Fibroblast of lung (primary cell): ENCODE measurements at regions not wholly inside any gene's neighbourhood (a gene's known extent, or its start where the extent isn't known, plus 50 kb on each side); places are given as distances from the start of the nearest gene placed in this dataset.

Experiments
- DNase-seq, 2 donors: peaks; one replicate each; pipeline versions ENCODE4 v3.0.0 to v3.0.0-alpha.2; 2010; ENCODE audit warnings: low read depth in 2 of 2
- H2AFZ ChIP-seq: 2 replicates; pipeline ENCODE4 v1.5.1; 2012; ENCODE audit warnings: low read length, control low read depth, inconsistent platforms
- H3K27ac ChIP-seq: 2 replicates; pipeline ENCODE4 v1.5.1; 2011; ENCODE audit warnings: low read length, control low read depth; ENCODE audit not compliant: insufficient read depth
- H3K27me3 ChIP-seq: 2 replicates; pipeline ENCODE4 v1.5.1; 2011; ENCODE audit warnings: mild to moderate bottlenecking, low read length; ENCODE audit not compliant: control insufficient read depth, insufficient read depth
- H3K36me3 ChIP-seq: 2 replicates; pipeline ENCODE4 v1.5.1; 2011; ENCODE audit warnings: low read length; ENCODE audit not compliant: control insufficient read depth, insufficient read depth
- H3K4me1 ChIP-seq: 2 replicates; pipeline ENCODE4 v1.5.1; 2011; ENCODE audit warnings: low read length; ENCODE audit not compliant: control insufficient read depth, insufficient read depth; ENCODE audit errors: extremely low read depth
- H3K4me2 ChIP-seq: 2 replicates; pipeline ENCODE4 v1.5.1; 2011; ENCODE audit warnings: low read length, control low read depth; ENCODE audit not compliant: insufficient read depth; ENCODE audit errors: extremely low read depth
- H3K4me3 ChIP-seq, 4 experiments: fragments of 200-600 bp in 1 of 4; sonication (generic) in 1 of 4; replicated peaks in 1 of 4; 2 replicates each; pipeline ENCODE4 v1.5.1; 2011 to 2016; ENCODE audit warnings: low read length in 4 of 4, low read depth in 3 of 4, mild to moderate bottlenecking in 3 of 4, control low read depth in 2 of 4, inconsistent platforms in 1 of 4, mixed read lengths in 1 of 4; ENCODE audit not compliant: insufficient read depth in 1 of 4; ENCODE audit errors: control extremely low read depth in 1 of 4
- H3K79me2 ChIP-seq: 2 replicates; pipeline ENCODE4 v1.5.1; 2012; ENCODE audit warnings: mild to moderate bottlenecking, low read length, inconsistent platforms; ENCODE audit not compliant: control insufficient read depth, insufficient read depth
- H3K9ac ChIP-seq: 2 replicates; pipeline ENCODE4 v1.5.1; 2011; ENCODE audit warnings: mild to moderate bottlenecking, low read length, control low read depth; ENCODE audit not compliant: insufficient read depth
- H3K9me3 ChIP-seq: 2 replicates; pipeline ENCODE4 v1.5.1; 2012; ENCODE audit warnings: low read depth, low read length; ENCODE audit not compliant: control insufficient read depth, insufficient read depth
- H4K20me1 ChIP-seq: 2 replicates; pipeline ENCODE4 v1.5.1; 2011; ENCODE audit warnings: low read length; ENCODE audit not compliant: control insufficient read depth, insufficient read depth; ENCODE audit errors: extremely low read depth
- CTCF ChIP-seq, 2 donors: IDR thresholded peaks in 1 of 2; conservative IDR thresholded peaks in 1 of 2; 1 replicate in 1 of 2; 2 replicates in 1 of 2; pipeline ENCODE4 v1.5.1; 2011 to 2012; ENCODE audit warnings: low read length in 2 of 2, control low read depth in 1 of 2, inconsistent platforms in 1 of 2, low read depth in 1 of 2, mild to moderate bottlenecking in 1 of 2
- EZH2 ChIP-seq: IDR thresholded peaks from 2 replicates; pipeline ENCODE4 v1.5.1; 2012; ENCODE audit warnings: low read length, control low read depth, mild to moderate bottlenecking; ENCODE audit errors: missing control alignments

DNA sequence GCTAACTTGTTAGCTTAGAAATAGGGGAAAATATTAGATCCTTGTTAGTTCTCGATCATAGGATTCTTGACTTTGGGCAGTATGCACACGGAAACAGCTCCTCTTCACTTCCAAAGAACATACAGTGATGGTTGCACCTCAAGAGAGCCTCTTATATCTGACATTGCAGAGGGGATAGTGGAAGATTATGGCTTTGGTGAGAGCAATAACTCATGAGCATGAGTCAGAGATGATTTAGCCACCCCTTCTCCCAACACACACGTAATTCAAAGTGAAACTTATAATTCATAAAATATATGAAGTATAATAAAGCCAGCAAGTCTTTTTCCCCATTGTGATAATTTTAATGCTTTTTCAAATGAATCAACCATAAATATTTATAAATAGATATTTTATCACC is 683.7 kb downstream of the POM121L12 start:
- Histone ChIP-seq H4K20me1 (no peaks in the 10 kb centered on the region), H3K36me3 (no peaks in the 10 kb centered on the region), H3K4me3 (no peak overlapping the region), H3K27me3 (no peaks in the 10 kb centered on the region), H3K4me2 (no peak overlapping the region), H2AFZ (no peak overlapping the region), H3K27ac (no peak overlapping the region), H3K4me1 (no peaks in the 10 kb centered on the region), H3K79me2 (no peaks in the 10 kb centered on the region), H3K9ac (no peak overlapping the region), H3K9me3 (no peaks in the 10 kb centered on the region)
- TF ChIP-seq EZH2 (no peak), CTCF (conservative IDR thresholded peaks at IDR 0.05 in 1 of 2, IDR thresholded peaks at IDR 0.05 in 1 of 2; ENCODE audit: low read depth in 1 of 2, low read length in 2 of 2) (no peak)
- DNase-seq: no peak

DNA sequence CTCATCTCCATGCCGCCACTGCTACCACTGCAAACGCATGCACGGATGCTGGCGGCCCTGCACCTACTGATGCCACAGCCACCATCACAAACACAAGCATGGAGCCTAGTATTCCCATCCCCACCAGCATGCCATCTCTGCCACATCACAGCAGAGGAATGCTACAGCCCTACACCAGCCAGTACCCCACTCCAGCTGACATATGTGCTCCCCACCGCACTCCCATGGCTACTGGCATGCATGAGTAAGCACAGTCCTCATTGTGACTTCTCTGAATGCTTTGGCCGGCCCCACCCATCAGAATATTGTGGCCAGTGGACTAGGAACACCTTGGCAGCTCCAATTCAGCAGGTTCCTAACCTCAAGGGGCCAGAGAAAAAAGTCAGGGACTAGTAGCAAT is 705.5 kb downstream of the POM121L12 start:
- TF ChIP-seq CTCF (conservative IDR thresholded peaks at IDR 0.05 in 1 of 2, IDR thresholded peaks at IDR 0.05 in 1 of 2; ENCODE audit: low read depth in 1 of 2, low read length in 2 of 2): no peak
- no peak for TF ChIP-seq EZH2
- H3K4me3 ChIP-seq: no peak overlapping the region
- no peaks in the 10 kb centered on the region for H3K36me3 ChIP-seq
- no peaks in the 10 kb centered on the region for H3K9me3 ChIP-seq
- H2AFZ ChIP-seq: no peak overlapping the region
- H3K4me1 ChIP-seq: no peaks in the 10 kb centered on the region
- H4K20me1 ChIP-seq: no peaks in the 10 kb centered on the region
- H3K27ac ChIP-seq: no peak overlapping the region
- no peak overlapping the region for H3K9ac ChIP-seq
- no peak for DNase-seq
- no peaks in the 10 kb centered on the region for H3K79me2 ChIP-seq
- H3K27me3 ChIP-seq: no peaks in the 10 kb centered on the region
- no peak overlapping the region for H3K4me2 ChIP-seq

DNA sequence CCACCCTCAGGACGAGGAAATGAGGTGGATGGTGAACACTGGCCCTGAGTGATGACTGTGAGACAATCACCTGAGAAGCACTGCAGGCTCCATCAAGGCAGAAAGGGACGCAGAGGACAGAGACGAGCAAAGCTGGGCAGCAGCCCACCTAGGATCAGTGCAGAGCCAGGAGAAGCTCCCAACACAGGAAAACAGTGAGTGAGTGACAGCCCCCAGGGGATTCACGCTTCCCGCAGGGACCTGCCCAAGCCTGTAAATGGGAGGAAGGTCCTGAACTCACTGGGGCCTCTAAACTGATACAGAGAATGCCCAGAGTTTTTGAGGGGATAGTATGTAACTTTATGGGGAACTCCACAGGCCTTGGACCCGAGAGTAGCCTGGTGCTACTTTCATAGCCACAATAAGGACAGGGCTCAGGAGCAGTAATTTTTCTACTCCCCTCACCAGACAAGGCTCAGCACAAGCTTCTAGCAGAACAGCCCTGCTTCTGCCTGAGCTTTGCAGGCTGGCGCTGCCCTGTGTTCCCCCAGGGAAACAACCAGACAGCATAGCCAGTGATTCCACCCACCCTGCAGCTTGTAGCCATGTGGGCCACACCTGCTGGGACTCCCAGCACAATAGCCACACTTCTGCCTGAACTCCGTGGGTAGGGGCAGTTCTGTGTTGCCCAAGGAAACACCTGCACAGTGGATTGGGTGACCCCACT is 708.4 kb downstream of the POM121L12 start:
- H3K4me1 ChIP-seq: no peaks in the 10 kb centered on the region
- H3K9me3 ChIP-seq: no peaks in the 10 kb centered on the region
- DNase-seq: no peak

More for the DNA sequence above, 708.4 kb downstream of the POM121L12 start:
- H3K4me2 ChIP-seq: no peak overlapping the region
- H3K4me3 ChIP-seq: no peak overlapping the region
- no peaks in the 10 kb centered on the region for H3K79me2 ChIP-seq
- H3K27me3 ChIP-seq: no peaks in the 10 kb centered on the region
- TF ChIP-seq CTCF (conservative IDR thresholded peaks at IDR 0.05 in 1 of 2, IDR thresholded peaks at IDR 0.05 in 1 of 2; ENCODE audit: low read depth in 1 of 2, low read length in 2 of 2): no peak
- no peak for TF ChIP-seq EZH2
- H4K20me1 ChIP-seq: no peaks in the 10 kb centered on the region
- H3K9ac ChIP-seq: no peak overlapping the region
- no peaks in the 10 kb centered on the region for H3K36me3 ChIP-seq
- no peak overlapping the region for H3K27ac ChIP-seq
- H2AFZ ChIP-seq: no peak overlapping the region
